OCI-LY3 (cell line): ENCODE measurements at regions not wholly inside any gene's neighbourhood (a gene's known extent, or its start where the extent isn't known, plus 50 kb on each side); places are given as distances from the start of the nearest gene placed in this dataset.

Experiments used
- H2AFZ ChIP-seq: fragments of 200-600, 300-600 bp; shearing (Covaris generic); 2 replicates; pipeline ENCODE4 v1.6.0; 2014; ENCODE audit warnings: antibody characterized with exemption, low read depth, low read length
- H3K27ac ChIP-seq: fragments of 200-600, 300-600 bp; sonication (generic); 2 replicates; pipeline ENCODE4 v1.5.1; 2014; ENCODE audit warnings: mild to moderate bottlenecking, low read length, moderate library complexity, mixed read lengths
- H3K27me3 ChIP-seq: fragments of 200-600, 300-600 bp; sonication (generic); 2 replicates; pipeline ENCODE4 v1.6.1; 2014; ENCODE audit warnings: low read depth, low read length, mixed read lengths
- H3K36me3 ChIP-seq: fragments of 200-600, 300-600 bp; sonication (generic); replicated peaks from 2 replicates; pipeline ENCODE3; 2014; ENCODE audit warnings: low read depth, low read length, mixed read lengths
- H3K4me1 ChIP-seq: fragments of 300-600, 200-600 bp; sonication (generic); 2 replicates; pipeline ENCODE4 v1.6.1; 2014; ENCODE audit warnings: low read length, mixed read lengths
- H3K4me2 ChIP-seq: fragments of 200-600, 300-600 bp; sonication (generic); 2 replicates; pipeline ENCODE4 v1.6.1; 2014; ENCODE audit warnings: low read length, mixed read lengths
- H3K4me3 ChIP-seq: fragments of 300-600, 200-600 bp; sonication (generic); 2 replicates; pipeline ENCODE4 v1.5.1; 2014; ENCODE audit warnings: antibody characterized with exemption, mild to moderate bottlenecking, low read length, moderate library complexity
- H3K79me2 ChIP-seq: fragments of 300-600, 200-600 bp; shearing (Covaris generic); 2 replicates; pipeline ENCODE4 v1.6.1; 2014; ENCODE audit warnings: mild to moderate bottlenecking, low read length, mixed read lengths
- H3K9ac ChIP-seq: fragments of 300-600, 200-600 bp; shearing (Covaris generic); 2 replicates; pipeline ENCODE4 v1.6.0; 2014; ENCODE audit warnings: mild to moderate bottlenecking, low read length, moderate library complexity
- H3K9me3 ChIP-seq: fragments of 200-600, 300-600 bp; shearing (Covaris generic); 2 replicates; pipeline ENCODE4 v1.6.1; 2014; ENCODE audit warnings: low read length, mixed read lengths; ENCODE audit not compliant: insufficient read depth
- H4K20me1 ChIP-seq: fragments of 200-600, 300-600 bp; sonication (generic); 2 replicates; pipeline ENCODE4 v1.6.1; 2016; ENCODE audit warnings: low read length, mixed read lengths; ENCODE audit not compliant: insufficient read depth
- EZH2phosphoT487 ChIP-seq: fragments of 200-600 bp; shearing (Covaris generic); IDR thresholded peaks from 2 replicates; pipeline ENCODE4 v1.6.1; 2018; ENCODE audit warnings: antibody characterized with exemption, mixed run types, low read depth
- TF ChIP-seq, protein P1 (sequence below): fragments of 200-600, 300-600 bp; sonication (generic); IDR thresholded peaks from 2 replicates; pipeline ENCODE4 v1.5.1; 2014; ENCODE audit warnings: antibody characterized with exemption, low read length, low read depth

DNA sequence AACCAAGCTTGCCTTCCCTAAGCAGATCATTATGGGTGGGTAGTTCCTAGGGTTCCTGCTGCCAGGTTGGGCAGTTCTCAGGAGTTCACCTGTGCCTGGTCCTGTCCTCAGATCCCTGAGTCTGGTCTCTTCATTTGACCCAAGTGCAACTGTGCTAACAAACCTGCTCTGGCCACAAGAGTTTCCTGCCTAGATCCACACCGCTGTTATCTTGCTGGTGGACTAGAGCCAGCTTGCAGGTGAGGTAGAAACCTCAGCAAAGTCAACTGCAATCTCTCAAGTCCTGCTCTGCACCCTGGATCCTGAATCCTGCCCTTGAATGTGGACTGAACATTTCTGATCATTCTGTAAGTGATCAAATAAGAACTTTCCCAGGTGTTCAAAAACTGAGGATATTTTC, 191.8 kb upstream of the LRFN2 start:
- no peak overlapping the region for H2AFZ ChIP-seq
- no peaks in the 10 kb centered on the region for H3K79me2 ChIP-seq
- no peaks in the 10 kb centered on the region for H3K36me3 ChIP-seq
- H3K9ac ChIP-seq: no peak overlapping the region
- H3K4me1 ChIP-seq: no peaks in the 10 kb centered on the region
- no peaks in the 10 kb centered on the region for H4K20me1 ChIP-seq
- H3K4me2 ChIP-seq: no peak overlapping the region
- peaks cover 42% of the 10 kb centered on the region for H3K27me3 ChIP-seq
- H3K4me3 ChIP-seq: no peak overlapping the region
- H3K27ac ChIP-seq: no peak overlapping the region
- H3K9me3 ChIP-seq: no peaks in the 10 kb centered on the region
- TF ChIP-seq, protein P1, sequence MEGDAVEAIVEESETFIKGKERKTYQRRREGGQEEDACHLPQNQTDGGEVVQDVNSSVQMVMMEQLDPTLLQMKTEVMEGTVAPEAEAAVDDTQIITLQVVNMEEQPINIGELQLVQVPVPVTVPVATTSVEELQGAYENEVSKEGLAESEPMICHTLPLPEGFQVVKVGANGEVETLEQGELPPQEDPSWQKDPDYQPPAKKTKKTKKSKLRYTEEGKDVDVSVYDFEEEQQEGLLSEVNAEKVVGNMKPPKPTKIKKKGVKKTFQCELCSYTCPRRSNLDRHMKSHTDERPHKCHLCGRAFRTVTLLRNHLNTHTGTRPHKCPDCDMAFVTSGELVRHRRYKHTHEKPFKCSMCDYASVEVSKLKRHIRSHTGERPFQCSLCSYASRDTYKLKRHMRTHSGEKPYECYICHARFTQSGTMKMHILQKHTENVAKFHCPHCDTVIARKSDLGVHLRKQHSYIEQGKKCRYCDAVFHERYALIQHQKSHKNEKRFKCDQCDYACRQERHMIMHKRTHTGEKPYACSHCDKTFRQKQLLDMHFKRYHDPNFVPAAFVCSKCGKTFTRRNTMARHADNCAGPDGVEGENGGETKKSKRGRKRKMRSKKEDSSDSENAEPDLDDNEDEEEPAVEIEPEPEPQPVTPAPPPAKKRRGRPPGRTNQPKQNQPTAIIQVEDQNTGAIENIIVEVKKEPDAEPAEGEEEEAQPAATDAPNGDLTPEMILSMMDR: no peak
- no peak for TF ChIP-seq EZH2phosphoT487

DNA sequence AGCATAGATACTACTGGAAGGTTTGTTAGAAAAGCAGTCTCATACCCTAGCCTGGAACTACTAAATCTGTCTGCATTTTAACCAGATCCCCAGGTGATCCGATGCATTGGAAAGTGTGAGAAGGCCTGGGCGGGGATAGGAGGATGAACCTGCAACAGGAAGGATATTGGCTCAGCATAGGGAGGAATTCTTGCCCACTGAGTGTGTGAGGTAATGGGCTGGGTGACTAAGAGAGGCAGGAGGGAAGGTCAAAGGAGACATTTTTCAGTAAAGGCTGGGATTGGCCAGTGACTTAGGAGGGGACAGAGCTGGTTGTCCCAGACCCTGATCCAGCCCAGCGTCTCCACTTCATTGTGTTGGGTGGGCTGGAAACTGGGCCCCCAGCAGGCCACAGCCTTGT, 191.0 kb upstream of the LRFN2 start:
- H3K9ac ChIP-seq: no peak overlapping the region
- no peak overlapping the region for H3K4me3 ChIP-seq
- H4K20me1 ChIP-seq: no peaks in the 10 kb centered on the region
- no peaks in the 10 kb centered on the region for H3K9me3 ChIP-seq
- no peaks in the 10 kb centered on the region for H3K36me3 ChIP-seq
- H3K27me3 ChIP-seq: peaks cover 49% of the 10 kb centered on the region
- H3K27ac ChIP-seq: no peak overlapping the region
- no peak for TF ChIP-seq EZH2phosphoT487
- TF ChIP-seq, protein P1: no peak
- no peak overlapping the region for H3K4me2 ChIP-seq
- H2AFZ ChIP-seq: no peak overlapping the region
- H3K4me1 ChIP-seq: no peaks in the 10 kb centered on the region
- H3K79me2 ChIP-seq: no peaks in the 10 kb centered on the region

DNA sequence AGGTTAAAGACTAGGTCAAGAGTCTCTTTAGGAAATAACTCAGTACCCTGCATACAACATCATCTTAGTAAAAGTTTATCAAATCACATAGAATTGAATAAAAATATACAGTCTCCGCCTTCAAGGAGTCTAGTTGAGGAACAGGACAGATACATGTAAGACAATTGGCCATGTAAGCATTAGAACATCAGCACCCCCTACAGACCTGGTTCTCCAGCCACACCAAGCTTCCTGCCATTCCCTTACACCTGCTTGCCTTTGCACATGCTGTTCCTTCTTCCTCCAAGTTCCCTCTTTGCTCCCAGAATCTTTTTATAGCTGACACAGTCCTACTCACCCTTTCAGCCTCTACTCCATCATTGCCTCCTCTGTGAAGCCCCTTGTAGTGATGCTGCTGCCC, 187.8 kb upstream of the LRFN2 start:
- H3K36me3 ChIP-seq: no peaks in the 10 kb centered on the region
- no peak for TF ChIP-seq EZH2phosphoT487
- TF ChIP-seq, protein P1: peak; percentile 77
- H3K4me1 ChIP-seq: no peaks in the 10 kb centered on the region
- H3K4me2 ChIP-seq: no peak overlapping the region
- no peaks in the 10 kb centered on the region for H3K9me3 ChIP-seq
- H3K9ac ChIP-seq: no peak overlapping the region
- H3K27ac ChIP-seq: no peak overlapping the region
- H2AFZ ChIP-seq: no peak overlapping the region
- no peak overlapping the region for H3K4me3 ChIP-seq
- no peaks in the 10 kb centered on the region for H4K20me1 ChIP-seq
- H3K27me3 ChIP-seq: peaks cover 72% of the 10 kb centered on the region
- H3K79me2 ChIP-seq: no peaks in the 10 kb centered on the region

DNA sequence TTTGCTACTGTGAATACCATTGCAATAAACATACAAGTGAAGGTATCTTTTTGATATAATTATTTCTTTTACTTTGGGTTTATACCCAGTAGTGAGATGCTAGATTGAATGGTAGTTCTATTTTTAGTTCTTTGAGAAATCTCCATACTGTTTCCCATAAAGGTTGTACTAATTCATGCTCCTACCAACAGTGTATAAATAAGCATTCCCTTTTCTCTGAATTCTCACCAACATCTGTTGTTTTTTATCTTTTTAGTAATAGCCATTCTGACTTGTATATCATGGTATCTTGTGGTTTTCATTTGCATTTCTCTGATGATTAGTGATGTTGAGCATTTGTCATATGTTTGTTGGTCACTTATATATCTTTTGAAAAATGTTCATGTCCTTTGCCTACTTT, 183.6 kb upstream of the LRFN2 start:
- H3K4me2 ChIP-seq: no peak overlapping the region
- no peak overlapping the region for H2AFZ ChIP-seq
- H3K4me1 ChIP-seq: no peaks in the 10 kb centered on the region
- no peak overlapping the region for H3K9ac ChIP-seq
- H4K20me1 ChIP-seq: no peaks in the 10 kb centered on the region
- H3K27me3 ChIP-seq: peaks cover 46% of the 10 kb centered on the region
- no peak overlapping the region for H3K27ac ChIP-seq
- H3K9me3 ChIP-seq: no peaks in the 10 kb centered on the region
- no peaks in the 10 kb centered on the region for H3K36me3 ChIP-seq
- H3K4me3 ChIP-seq: no peak overlapping the region
- H3K79me2 ChIP-seq: no peaks in the 10 kb centered on the region
- TF ChIP-seq, protein P1: no peak
- TF ChIP-seq EZH2phosphoT487: no peak
